ENCODE measurements at regions not wholly inside any gene's neighbourhood (a gene's known extent, or its start where the extent isn't known, plus 50 kb on each side); places are given as distances from the start of the nearest gene placed in this dataset.

- TF ChIP-seq EZH2 (IDR thresholded peaks at IDR 0.05; ENCODE audit: borderline replicate concordance, insufficient read depth, low read depth, low read length, poor library complexity, severe bottlenecking): no peak
- no peak for TF ChIP-seq CTCF (IDR thresholded peaks at IDR 0.05)
These were observed 665.0 kb upstream of the RIOK2 start for GRCh38 chr5:97847920-97848631.
